GM19043 (cell line): ENCODE measurements at regions not wholly inside any gene's neighbourhood (a gene's known extent, or its start where the extent isn't known, plus 50 kb on each side); places are given as distances from the start of the nearest gene placed in this dataset.

Experiments used
- ATAC-seq: cut with Tn5 transposase; IDR thresholded peaks from one replicate; pipeline ENCODE4 v1.9.1; 2021; ENCODE audit warnings: low read depth; ENCODE audit not compliant: unreplicated experiment

DNA sequence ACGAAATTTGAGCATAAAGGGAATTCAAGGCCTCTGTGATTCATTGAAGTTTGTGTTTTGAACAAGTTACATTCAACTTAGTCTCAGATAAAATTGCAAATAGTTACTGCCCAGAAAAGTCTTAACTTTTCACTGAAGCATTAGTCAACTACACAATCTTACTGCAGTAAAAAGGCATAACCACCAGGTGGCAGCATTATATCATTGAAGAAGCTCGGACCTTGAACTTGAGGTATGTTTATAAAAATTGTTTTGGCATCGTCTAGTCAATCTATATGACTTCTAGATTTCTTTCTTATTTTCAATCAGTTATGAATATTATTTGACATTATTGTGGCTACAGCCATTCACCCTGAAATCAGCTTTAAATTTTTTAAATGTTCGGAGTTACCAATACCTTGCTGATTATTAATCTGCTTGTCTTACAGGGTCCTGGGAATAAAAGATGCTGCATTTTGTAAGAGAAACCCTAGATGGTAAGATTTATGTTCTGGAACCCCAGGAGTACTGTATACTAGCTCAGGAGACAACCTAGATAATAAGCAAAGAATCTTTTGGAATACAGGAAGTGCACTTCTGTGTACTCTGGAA lies 83.9 kb upstream of the GRAMD2B start:
- peak; percentile 73 for ATAC-seq

DNA sequence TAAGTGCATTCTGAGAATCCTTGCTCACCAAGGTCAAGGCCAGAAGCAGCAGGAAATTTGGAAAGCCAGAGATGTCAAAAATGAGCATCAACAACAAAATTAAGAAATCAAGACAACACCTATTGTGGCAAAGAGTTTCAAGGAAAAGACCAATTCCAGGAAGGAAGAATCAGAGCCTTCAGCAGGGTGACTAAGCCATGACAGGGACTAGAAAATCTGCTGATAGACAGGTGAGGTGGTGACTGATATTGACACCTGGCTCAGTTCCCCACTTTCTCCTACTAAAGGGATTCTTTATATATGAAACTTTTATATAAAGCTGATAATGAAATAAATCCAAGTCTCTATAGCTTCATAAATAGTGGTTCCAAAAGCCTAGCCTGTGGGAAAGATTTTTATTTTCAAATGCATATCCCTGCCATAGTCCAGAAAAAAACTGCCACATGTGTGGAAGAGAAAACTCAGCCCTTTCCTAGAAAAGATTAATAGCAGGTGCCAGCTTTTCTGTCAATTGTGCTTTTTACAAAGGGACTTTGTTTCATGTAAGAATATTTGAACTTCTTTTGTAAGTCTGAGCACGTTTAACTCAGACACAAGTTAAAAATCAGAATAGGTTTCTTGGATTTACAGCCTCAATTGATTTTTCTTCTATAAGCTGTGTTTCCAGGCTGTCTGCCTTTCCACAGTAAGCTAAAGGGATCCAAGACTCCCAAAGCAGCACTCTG lies 81.1 kb upstream of the GRAMD2B start:
- ATAC-seq, result no peak

DNA sequence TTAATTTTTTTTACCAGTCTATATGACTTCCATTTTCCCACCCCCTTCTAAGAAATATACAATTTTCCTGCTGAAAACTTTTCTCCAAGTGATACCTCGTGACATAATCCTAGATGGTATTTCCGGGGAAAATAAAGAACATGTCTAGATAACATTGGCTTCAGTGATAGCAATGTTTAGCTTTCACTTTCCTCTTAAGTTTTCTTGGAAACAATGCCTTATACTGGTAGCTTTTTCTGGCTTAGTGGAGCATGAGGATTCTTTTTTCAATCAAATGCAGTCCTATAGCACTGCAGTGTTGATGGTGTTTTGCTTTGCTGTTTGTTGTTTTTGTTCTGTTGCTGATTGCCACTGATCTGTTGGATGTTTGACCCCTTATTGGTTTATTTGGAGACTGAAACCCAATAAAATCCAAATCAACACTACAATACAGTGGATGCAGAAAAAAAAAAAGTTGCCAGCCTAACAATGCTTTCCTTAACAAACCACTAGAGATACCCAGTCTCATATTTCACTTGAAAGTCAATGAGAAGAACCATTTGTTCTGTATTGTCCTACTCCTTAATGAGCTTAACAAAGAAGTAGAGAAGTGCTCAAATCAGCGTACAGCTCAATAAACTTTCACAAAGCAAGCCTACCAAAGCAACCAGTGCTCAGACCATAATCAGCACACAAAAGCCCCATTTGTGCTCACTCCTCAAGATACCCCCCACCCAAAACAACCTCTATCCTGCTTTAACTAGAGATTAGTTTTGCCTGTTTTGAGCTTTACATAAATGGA lies 74.2 kb upstream of the GRAMD2B start:
- ATAC-seq, result no peak

DNA sequence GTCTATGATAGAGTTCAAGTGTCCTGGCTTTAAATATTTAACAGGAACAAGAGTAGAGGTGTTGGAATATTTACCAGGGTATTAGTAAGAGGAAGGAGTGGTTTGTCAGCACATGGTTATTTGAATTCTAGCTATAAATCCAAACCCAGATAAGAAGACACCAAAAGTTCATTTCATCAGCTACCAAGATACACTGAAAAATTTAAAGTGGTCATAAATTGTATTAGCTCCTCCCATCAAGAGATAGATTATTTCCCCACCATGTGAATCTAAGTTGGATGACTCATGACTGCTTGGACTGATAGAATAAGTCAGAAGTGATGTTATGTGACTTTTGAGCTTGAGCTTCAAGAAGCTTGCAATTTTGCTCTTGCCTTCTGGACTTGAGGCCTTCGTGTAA lies 72.1 kb upstream of the GRAMD2B start:
- no peak for ATAC-seq

DNA sequence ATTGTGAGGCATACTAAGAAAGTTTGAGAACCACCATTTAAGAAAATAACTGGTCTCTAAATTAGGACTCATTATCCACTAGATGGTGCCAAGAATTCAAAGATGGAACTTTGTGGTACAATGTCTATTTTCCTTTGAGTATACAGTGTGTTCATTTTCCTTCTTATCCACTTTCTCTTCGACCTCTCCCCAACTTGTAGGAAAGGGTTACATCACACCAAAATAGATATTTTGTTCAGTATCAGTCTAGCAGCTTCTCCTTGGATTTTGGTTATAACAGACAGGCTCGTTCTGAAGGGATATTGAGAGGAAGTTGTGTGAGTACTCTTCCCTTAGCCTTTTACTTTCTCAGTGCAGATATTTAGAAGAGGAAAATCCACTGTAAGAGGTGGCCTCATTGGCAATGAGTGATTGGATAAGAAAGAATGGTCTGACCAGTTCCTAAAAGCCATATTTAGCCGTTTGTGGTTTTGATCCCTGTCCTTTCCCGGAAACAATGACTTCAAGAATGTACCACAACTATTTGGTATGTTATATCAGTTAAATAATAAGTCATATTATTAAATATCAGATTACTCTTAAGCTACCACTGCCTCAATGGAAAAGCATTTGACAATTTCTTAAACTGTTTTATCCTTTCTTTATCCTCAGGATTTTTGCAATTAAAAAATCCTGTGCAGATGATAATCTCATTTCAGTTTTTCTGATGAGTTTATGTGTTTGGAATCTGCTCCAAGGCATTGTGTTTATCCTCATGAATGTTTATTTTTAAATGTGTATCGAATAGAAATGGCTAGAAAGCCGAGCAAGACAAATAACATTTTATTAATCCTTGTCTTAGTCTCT lies 69.0 kb upstream of the GRAMD2B start:
- ATAC-seq, result no peak

DNA sequence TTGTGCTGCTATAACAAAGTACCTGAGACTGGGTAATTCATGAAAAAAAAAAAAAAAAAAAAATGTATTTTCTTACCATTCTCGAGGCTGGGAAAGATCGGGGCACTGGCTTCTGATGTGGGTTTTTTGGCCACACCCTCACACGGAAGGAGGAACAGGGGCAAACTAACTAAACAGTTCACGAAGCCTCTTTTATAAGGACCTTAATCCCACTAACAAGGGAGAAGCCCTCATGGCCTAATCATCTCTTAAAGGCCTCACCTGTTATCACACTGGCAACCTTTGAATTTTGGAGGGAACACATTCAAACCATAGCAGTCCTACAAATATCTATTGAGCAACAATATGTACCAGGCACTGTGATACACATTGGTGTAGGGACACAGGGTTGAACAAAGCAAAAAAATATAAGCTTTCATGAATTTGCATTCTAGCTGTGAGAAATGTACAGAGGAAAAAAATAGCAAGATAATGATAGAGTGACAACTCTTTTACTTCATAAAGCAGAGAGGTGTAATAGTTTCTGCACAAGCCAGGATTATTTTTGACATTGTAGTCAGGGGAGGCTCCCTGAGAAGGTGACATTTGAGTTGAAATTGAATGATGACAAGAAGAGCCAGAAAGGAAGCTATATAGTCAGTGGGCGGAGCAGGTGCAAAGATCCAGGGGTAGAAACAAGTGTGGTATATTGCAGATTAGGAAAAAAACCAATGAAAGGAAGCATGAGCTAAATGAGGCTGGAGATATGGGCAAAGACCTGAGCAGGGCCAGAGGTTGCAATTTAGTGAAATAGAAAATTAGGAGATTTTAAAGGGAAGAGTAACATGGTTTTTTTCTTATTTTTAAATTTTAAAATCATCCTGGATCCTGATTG lies 68.1 kb upstream of the GRAMD2B start:
- no peak for ATAC-seq

DNA sequence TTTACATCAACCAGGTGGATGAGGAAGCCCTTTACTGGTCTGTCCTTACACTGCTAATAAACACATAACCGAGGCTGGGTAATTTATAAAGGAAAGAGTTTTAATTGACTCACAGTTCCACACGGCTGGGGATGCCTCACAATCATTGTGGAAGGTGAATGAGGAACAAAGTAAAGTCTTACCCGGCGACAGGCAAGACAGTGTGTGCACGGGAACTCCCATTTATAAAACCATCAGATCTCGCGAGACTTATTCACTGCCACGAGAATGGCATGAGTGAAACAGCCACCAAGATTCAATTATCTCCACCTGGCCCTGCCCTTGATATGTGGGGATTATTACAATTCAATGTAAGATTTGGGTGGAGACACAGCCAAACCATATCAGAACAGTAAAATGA lies 67.3 kb upstream of the GRAMD2B start:
- ATAC-seq, result no peak

DNA sequence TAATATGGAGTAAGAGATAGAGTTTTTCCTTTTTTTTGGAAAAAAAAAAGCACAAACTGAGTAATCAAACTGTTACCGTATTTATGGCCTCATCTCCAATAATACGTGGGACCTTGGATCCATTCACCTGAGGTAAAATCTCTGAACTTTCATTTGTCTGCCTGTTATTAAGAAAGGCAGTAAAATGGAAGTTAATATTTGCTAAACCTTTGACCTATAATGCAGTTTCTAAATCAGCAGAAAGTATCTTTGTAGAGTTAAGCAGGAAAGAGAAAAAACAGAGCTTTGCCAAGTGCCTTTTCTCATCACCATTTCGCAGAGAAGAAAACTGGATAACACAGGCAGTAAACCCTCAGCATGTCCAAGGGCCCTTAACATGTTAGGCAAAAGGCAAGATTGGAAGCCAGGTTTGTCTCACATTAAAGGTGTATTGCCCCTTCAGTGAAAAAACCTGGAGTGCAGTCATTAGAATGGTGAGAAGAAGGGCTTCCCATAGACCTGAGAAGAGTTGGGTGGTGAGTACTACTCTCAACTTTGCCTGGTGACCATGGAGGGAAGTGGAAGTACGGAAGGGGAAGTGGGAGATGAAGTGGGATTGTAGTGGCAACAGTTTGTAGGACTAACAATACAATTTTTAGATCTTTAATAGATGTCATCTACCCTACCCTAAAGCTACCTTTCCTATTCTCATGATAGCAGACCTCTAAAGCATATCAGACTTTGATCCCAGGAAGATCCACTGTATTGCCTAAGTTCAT lies 65.4 kb upstream of the GRAMD2B start:
- ATAC-seq, result no peak

DNA sequence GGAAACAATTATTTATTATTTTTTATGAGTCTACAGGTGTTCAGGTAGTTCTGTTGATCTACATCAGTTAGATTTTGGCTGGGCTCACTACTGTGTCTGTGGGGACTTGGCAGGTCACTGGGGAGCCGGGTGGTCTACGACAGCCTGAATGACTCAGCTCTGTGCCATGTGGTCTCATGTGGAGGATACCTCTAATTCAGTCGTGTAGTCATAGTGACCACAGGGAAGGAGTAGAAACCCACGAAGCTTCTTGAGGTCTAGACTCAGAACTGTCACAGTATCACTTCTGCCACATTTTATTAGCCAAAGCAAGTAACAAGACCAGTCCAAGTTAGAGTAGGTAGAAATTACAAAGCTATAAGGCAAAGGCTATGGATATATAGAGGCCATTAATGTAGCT lies 64.7 kb upstream of the GRAMD2B start:
- peak; percentile 84 for ATAC-seq

DNA sequence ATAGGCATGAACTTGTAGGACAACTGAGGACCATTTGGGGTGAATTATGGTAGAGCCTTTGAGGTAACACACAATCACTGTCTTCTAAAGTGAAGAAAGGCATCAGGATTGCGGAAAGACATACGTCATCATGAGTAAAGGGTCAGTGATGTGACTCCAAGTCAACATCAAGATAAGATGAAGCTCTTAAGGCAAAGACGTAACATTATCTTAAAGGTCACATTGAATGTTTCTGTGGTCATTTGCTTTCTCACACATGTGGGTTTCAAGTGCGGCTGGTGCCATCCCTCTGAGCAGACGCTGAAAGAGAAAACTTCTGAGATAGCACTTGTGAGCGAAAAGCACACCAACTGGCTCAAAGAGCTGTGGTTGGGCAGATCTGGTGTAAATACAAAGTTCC lies 63.3 kb upstream of the GRAMD2B start:
- ATAC-seq, result no peak

DNA sequence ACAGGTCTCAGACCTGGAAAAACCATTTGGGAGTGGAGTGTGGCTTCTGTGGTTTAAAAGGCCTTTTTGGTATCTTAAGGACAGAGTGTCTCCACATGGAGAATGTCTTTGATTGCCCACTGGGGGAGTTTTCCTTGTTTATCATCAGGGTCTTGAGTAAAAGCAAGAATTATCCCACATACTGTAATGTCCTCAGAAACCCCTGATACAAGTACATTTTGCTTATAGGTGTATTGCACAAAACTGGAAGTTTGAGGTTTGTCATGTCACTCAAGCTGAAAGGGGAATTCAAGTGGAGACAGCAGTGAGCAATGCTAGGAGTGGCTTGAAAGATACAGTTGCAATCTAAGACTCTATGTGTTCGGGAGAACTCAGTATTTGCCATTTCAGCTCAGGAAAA lies 62.7 kb upstream of the GRAMD2B start:
- ATAC-seq, result no peak

DNA sequence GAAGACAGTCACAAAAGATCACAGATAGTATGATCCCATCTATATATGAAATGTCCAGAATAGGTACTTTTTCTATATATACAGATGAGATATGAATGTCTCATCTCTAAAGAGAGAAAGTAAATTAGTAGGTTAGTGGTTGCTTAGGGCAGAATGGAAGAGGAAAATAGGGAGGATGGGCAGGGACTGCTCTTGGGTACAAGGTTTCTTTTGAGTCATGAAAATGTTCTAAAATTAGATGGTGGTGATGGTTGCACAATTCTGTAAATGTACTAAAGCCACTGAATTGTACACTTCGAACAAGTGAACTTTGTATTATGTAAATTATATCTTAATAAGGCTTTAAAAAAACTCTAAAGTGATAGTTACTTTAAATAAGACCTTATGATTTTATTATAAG lies 59.6 kb upstream of the GRAMD2B start:
- ATAC-seq, result no peak

DNA sequence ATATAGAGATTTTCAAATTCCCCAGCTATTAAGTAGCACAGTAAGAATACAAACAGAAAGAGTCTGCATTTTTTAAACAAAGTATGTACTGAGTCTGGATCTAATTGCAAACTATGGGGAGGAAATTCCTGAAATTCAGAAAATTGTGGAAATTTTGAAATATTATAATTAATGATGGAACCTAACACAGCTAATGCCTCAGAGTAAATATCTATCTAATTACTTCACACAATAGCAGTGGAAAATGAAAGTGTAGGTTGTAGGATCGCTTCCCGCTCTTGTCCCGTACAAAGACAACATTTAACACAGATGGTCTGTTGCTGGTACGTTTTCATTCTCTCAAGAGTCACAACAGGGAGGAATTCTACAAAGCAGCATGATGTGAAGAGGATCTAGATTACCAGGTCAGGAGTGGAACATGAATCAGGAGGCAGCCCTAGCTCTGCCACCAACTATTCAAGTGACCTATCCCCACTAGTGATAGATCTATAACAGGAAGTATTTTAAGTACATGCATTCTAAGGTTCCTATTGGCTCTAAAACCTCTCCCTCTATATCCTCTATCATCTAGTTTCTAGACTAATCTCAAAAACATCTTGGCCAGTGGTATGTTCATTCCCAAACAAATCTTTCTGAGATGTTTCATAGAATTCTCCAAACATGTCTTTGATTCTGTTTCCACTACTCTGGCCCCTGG lies 58.9 kb upstream of the GRAMD2B start:
- ATAC-seq, result no peak

DNA sequence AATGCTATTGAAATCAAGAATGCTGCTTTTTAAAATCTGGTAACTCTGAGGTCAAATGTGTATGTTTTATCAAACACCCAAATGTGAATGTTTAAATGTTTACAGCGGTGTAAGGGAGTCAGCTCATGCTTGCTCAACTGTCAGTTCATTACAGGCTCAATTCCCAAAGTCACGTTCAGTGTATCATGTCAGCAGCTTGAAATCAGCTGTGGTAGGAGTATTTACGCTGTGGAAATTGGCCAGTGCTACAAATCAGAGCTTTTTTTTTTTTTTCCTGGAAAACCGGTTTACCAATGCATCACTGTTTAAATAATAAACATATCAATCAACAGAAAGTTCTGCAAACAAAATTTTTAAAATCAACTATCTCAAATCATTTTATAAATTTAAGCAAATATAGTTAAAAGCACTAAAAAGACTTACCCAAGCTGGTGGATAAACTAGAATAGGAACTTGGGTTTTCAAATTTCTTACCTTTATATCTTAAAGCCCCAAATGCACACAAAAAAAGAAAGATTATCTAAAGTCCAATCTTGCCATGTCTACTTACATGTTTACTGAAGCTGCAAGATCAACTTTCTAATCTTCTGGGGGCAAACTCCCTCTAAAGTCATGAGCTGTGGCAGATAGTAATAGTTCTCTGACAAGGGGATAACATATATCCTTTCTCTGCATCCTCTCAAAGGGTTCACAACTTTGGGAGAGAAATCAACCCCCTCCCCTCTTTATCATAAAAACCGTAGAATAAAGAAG lies 57.6 kb upstream of the GRAMD2B start:
- ATAC-seq, result no peak

DNA sequence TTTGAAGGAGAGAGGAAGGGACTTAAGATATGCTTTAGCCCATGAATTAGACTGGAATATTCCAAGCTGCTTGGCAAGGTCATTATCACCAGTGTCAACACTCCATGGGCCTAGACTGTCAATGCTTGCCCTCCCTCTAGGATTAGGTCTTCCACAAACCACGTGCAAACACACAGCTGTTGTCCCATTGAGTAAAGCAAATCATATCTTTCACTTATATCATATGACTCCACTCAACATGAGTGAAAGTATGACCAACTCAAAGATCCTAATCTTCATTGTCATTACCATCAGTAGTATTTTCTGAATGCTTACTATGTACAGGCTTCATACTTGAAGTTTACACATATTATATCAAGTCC lies 57.0 kb upstream of the GRAMD2B start:
- ATAC-seq, result no peak

DNA sequence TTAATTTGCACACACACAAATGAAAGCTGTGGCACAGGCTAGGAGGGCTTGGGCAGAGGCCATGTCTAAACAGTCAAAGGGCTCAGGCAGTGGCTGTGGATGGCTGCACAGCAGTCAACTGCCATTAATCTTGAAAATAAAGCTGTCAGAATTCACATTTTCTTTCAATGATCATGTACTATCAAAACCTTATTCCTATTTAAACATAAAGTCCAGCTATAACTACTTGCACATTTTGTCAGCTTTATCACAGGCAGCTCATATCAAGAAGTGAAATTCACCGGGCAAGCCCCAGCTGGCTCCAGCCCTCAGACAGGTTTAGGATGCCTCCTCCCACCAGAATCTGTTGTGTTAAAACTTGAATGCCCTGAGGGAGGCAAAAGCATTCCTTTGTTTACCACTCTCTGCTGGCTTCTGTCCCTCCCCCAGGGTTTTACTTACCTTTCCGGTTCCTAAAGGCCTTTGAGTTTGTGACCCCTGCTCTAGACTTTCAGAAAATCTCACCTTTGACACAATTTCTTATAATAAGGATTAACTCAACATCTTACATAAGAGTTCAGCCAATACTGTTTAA lies 54.9 kb upstream of the GRAMD2B start:
- ATAC-seq, result no peak

DNA sequence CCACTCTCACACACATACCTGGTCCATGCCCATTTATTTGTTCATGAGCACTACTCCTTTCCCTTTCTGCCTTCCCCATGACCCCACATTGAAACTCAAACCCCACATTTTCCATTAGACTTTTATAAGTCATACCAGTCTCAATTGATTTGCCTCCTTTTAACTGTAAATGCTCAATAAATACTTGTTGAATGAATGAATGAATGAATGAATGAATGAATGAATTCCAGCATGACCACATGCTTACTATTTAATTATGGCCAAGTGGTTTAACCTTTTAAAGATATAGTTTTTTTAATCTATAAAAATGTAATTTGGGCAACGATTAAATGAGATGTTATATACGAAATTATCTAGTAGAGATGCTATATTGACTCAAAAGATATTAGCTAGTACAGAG lies 54.1 kb upstream of the GRAMD2B start:
- no peak for ATAC-seq
